22Rv1 (cell line): ENCODE measurements at regions not wholly inside any gene's neighbourhood (a gene's known extent, or its start where the extent isn't known, plus 50 kb on each side); places are given as distances from the start of the nearest gene placed in this dataset.

Experiments
- H3K27ac ChIP-seq: fragments of 450-650 bp; 2 replicates; pipeline ENCODE4 v1.5.1; 2017
- CTCF ChIP-seq: fragments of 450-650 bp; IDR thresholded peaks from 2 replicates; pipeline ENCODE4 v1.5.1; 2017; ENCODE audit warnings: mild to moderate bottlenecking
- ZFX ChIP-seq: fragments of 450-650 bp; IDR thresholded peaks from 2 replicates; pipeline ENCODE4 v1.6.1; 2017; ENCODE audit warnings: antibody characterized with exemption, borderline replicate concordance

- H3K27ac ChIP-seq = no peak overlapping the region
- no peak for TF ChIP-seq CTCF
- no peak for TF ChIP-seq ZFX
Observed at GRCh38 chr20:50381771-50382593, 128.2 kb upstream of the PTPN1 start.

DNA sequence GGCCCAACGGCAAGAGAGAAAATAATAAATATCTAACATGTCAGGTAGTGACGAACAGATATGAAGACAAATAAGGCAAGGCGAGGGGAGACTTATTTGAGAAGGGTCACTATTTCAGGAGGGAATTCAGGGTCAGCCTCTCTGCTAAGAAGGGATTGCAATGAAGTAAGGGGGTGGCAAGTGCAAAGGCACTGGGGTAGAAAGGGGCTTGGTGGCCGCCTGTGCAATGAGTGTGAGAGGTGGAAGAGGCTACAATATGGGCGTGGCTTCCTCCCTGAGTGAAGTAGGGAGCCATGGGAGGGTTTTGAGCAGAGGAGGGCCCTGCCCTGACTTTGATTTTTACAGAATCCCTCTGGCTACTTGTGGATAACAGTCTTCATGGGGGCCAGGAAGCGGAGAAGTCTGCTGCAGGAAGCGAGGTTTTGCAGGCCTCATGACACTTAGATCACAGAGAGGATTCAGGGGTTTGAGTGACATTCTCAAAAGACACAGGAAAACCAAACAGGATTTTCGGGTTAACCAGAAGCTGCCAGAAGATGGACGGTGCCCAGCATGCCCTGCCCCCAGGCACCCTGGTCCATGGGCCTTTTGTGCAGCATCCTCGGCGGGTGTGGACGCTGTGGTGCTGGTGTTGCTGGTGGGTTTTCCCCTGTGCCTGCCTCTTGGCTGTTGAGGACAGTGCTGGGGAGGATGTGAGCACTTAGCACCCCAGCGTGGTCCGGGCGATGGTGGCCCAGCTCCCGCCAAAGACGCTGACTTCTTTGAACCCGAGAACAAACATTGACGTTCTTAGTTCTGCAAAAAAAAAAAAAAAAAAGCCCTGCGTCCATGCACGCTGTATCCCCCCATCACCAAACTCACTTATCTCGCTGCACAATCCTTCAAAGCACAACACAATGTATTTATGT, 124.2 kb upstream of the PTPN1 start:
- TF ChIP-seq ZFX (no peak), CTCF (no peak)
- H3K27ac ChIP-seq = no peak overlapping the region

- TF ChIP-seq ZFX (no peak), CTCF (no peak)
- no peak overlapping the region for H3K27ac ChIP-seq
Observed at GRCh38 chr20:50386641-50386960, 123.6 kb upstream of the PTPN1 start.

GRCh38 chr20:50387218-50387995, 122.8 kb upstream of the PTPN1 start:
- TF ChIP-seq ZFX (no peak), CTCF (no peak)

DNA sequence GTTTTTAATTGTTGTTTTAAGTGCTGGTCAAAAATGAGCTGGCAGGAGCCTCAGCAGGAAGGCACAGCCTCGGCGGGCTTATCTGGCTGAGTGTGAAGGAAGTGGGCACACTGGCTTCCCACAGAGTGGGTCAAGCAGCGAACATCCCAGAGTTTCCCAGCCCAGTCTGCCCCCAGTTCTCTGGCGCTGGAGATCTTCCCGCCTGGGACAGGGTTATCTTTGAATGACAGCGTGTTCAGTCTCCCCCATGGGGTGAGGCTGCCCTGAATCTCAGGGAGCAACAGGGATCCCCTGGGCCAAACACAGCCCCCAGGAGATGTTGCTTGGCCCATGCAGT, 122.2 kb upstream of the PTPN1 start:
- no peak for TF ChIP-seq CTCF
- TF ChIP-seq ZFX = no peak
- no peak overlapping the region for H3K27ac ChIP-seq

More at GRCh38 chr20:50387218-50387995, 122.8 kb upstream of the PTPN1 start:
- no peak overlapping the region for H3K27ac ChIP-seq

- TF ChIP-seq CTCF (no peak), ZFX (no peak)
Observed at GRCh38 chr20:50388733-50389437, 121.3 kb upstream of the PTPN1 start.

More at GRCh38 chr20:50388733-50389437, 121.3 kb upstream of the PTPN1 start:
- no peak overlapping the region for H3K27ac ChIP-seq
